ENCODE measurements at regions not wholly inside any gene's neighbourhood (a gene's known extent, or its start where the extent isn't known, plus 50 kb on each side); places are given as distances from the start of the nearest gene placed in this dataset.

DNA sequence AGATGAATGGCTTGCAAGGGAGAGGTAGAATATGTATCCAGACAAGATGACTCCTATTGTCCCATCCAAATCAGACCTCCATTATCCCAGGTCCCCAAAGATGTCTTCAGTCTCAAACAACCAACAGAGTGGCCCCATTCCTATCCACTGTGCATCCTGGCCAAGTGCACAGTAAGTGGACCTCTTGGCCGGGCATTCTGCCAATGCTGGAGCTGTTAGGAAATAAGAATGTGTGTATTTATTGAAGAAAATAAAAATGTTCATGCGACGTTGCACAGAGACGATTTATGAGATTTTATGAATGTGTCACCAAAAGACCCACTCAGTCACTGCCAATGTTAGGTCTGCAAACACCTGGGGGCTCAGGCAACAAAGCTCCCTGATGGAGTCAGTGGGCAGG is 196.0 kb downstream of the MAFB start:
- DNase-seq (ENCODE audit: low read depth) = no peak
- TF ChIP-seq, protein P1, sequence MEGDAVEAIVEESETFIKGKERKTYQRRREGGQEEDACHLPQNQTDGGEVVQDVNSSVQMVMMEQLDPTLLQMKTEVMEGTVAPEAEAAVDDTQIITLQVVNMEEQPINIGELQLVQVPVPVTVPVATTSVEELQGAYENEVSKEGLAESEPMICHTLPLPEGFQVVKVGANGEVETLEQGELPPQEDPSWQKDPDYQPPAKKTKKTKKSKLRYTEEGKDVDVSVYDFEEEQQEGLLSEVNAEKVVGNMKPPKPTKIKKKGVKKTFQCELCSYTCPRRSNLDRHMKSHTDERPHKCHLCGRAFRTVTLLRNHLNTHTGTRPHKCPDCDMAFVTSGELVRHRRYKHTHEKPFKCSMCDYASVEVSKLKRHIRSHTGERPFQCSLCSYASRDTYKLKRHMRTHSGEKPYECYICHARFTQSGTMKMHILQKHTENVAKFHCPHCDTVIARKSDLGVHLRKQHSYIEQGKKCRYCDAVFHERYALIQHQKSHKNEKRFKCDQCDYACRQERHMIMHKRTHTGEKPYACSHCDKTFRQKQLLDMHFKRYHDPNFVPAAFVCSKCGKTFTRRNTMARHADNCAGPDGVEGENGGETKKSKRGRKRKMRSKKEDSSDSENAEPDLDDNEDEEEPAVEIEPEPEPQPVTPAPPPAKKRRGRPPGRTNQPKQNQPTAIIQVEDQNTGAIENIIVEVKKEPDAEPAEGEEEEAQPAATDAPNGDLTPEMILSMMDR (IDR thresholded peaks at IDR 0.05; ENCODE audit: control insufficient read depth, extremely low read depth, insufficient read depth) = no peak
- H3K4me3 ChIP-seq (ENCODE audit: low read depth, low read length) = no peak overlapping the region

DNA sequence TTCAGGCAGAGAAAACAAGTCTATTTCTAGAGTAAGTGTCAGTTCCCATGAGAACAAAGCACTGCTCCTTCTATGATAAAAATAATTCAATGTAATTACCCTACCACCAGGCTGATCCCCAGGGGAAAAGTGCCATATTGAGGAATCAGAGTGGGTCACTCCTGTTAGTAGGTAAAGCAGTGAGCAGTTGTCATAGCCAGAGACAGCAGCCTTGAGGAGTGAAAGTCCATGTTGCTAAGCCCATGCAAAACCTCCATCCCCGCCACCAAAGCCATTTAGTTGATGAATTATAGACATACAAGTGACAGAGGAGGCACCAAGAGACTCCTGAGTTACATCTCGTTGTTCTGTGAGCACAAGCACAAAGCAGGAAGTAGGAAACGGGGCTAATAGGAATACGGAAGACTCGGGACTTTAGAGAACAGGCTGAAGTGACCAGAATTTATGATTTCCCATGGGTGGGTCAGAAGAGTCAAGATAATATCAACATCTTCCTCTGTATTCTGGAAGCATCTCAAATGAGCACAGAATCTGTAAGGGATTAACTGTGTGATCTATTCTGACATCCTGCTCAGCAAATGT is 197.9 kb downstream of the MAFB start:
- no peak overlapping the region for H3K4me3 ChIP-seq (ENCODE audit: low read depth, low read length)
- TF ChIP-seq, protein P1 (IDR thresholded peaks at IDR 0.05; ENCODE audit: control insufficient read depth, extremely low read depth, insufficient read depth) = no peak
- no peak for DNase-seq (ENCODE audit: low read depth)

DNA sequence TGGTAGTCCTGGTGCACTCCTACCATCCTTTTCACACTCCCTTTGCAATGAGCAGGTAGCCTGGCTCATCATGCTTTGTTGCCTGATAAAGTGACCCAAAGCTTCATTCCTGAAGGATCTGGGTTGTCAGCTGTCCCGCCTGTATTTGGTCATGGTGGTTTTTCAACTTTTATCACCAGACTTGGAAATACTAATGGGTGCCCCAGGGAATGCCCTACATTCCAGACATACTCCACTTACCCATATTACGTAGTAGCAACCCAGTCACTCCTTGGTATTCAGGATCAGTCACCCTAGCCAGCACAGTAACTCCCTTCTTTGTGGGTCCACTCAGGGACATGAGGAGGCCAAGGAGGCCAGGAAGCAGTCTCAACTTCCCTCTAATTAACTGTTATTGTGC is 199.2 kb downstream of the MAFB start:
- TF ChIP-seq, protein P1 (IDR thresholded peaks at IDR 0.05; ENCODE audit: control insufficient read depth, extremely low read depth, insufficient read depth) = no peak
- no peak for DNase-seq (ENCODE audit: low read depth)
- H3K4me3 ChIP-seq (ENCODE audit: low read depth, low read length) = no peak overlapping the region

DNA sequence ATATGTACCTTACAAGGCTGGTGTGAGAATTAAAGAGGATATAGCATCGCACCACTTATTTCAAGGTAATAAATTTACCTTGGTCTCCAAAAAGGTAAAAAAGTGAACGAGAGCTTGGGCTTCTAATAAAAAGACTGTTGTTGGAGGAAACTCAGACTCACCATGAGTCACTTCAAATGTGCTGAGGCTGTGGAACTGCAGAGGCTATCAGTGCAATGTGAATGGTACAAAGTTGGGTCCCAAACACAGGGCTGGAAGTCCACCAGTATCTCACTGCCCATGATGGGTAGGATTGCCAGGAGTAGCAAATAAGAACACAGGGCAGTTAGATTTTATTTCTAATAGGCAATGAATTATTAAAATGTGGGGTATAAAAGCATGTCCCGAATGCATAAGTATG is 200.6 kb downstream of the MAFB start:
- TF ChIP-seq, protein P1 (IDR thresholded peaks at IDR 0.05; ENCODE audit: control insufficient read depth, extremely low read depth, insufficient read depth) = no peak
- DNase-seq (ENCODE audit: low read depth) = no peak

DNA sequence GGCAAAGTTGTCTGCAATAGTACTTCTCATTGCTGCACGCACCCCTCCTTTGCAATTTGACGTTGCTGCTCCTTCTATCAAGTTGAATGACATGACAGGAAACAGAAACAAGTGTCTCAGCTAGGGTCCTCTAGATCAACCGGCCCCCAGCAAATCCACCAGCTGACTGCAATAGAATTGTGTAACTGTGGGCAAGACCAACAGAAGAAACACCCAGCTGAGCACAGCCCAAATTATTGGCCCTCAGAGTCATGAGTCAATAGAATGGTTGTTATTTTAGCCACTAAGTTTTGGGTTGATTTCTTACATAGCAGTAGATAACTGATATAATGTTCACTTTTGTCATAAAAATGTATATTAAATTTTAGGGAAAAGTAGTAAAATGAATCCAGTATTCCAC is 202.7 kb downstream of the MAFB start:
- no peak for DNase-seq (ENCODE audit: low read depth)
- no peak overlapping the region for H3K4me3 ChIP-seq (ENCODE audit: low read depth, low read length)
- TF ChIP-seq, protein P1 (IDR thresholded peaks at IDR 0.05; ENCODE audit: control insufficient read depth, extremely low read depth, insufficient read depth) = no peak

More for the DNA sequence above, 200.6 kb downstream of the MAFB start:
- H3K4me3 ChIP-seq (ENCODE audit: low read depth, low read length) = no peak overlapping the region

DNA sequence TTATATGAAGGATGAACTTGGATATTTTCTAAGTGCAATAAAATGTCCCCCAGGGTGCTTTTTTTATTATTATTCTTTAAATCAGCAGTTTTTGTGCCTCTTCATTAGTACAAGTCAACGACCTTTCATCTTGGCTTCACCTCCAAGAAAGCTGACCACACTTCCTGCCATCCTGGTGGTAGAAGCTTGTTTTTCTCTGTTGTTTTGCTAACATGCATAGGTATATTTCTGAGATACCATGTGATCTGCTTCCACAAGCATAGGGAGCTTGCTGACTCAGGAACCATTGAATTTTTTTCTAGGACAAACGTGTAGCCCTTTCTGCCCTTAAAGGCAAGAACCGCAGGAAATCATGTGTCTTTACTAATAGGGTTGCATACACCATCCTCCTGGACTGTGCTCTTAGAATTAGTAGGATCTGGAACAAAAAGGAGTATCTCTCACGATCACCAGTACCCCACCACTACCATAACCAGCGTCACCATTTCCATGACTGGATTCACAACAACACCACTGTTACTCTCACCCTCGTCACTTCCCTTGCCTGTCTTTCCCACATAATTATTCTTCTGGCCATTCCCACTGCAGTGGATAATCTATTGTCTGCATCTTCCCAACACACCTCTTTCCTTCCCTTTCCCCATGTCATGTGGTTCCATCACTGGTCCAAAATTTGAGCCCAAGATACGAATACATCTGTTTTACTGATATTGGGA is 207.1 kb downstream of the MAFB start:
- TF ChIP-seq, protein P1 (IDR thresholded peaks at IDR 0.05; ENCODE audit: control insufficient read depth, extremely low read depth, insufficient read depth) = no peak
- no peak for DNase-seq (ENCODE audit: low read depth)
- no peak overlapping the region for H3K4me3 ChIP-seq (ENCODE audit: low read depth, low read length)

- DNase-seq (ENCODE audit: low read depth) = no peak
- no peak overlapping the region for H3K4me3 ChIP-seq (ENCODE audit: low read depth, low read length)
- TF ChIP-seq, protein P1 (IDR thresholded peaks at IDR 0.05; ENCODE audit: control insufficient read depth, extremely low read depth, insufficient read depth) = no peak
Observed at GRCh38 chr20:40481337-40481736, 207.7 kb downstream of the MAFB start.
